Duodenal mucosa (tissue), 2 donors: ENCODE measurements at regions not wholly inside any gene's neighbourhood (a gene's known extent, or its start where the extent isn't known, plus 50 kb on each side); places are given as distances from the start of the nearest gene placed in this dataset.
"Not testable (repeated sequence)": the region's sequence is repeated elsewhere in the genome, so short reads cannot be mapped to it uniquely, and the experiment has no call there.

Experiments used
- H3K27ac ChIP-seq: one replicate; pipeline ENCODE4 v1.7.0; 2013; ENCODE audit warnings: low read depth, low read length
- H3K27me3 ChIP-seq, 2 donors: one replicate each; pipeline ENCODE4 v1.7.0; 2013; ENCODE audit warnings: low read length in 2 of 2, control low read depth in 1 of 2; ENCODE audit not compliant: insufficient read depth in 2 of 2, control insufficient read depth in 1 of 2
- H3K36me3 ChIP-seq, 2 donors: one replicate each; pipeline ENCODE4 v1.7.0; 2013; ENCODE audit warnings: low read length in 2 of 2, control low read depth in 1 of 2; ENCODE audit not compliant: insufficient read depth in 2 of 2, control insufficient read depth in 1 of 2
- H3K4me1 ChIP-seq, 2 donors: one replicate each; pipeline ENCODE4 v1.7.0; 2013; ENCODE audit warnings: low read length in 2 of 2, control low read depth in 1 of 2; ENCODE audit not compliant: insufficient read depth in 2 of 2, control insufficient read depth in 1 of 2
- H3K4me3 ChIP-seq, 2 donors: one replicate each; pipeline ENCODE4 v1.7.0; 2013; ENCODE audit warnings: low read length in 2 of 2, low read depth in 1 of 2
- H3K9ac ChIP-seq, 2 donors: one replicate each; pipeline ENCODE4 v1.7.0; 2013; ENCODE audit warnings: low read length in 2 of 2, low read depth in 1 of 2
- H3K9me3 ChIP-seq, 2 donors: one replicate each; pipeline ENCODE4 v1.7.0; 2013; ENCODE audit warnings: low read length in 2 of 2, control low read depth in 1 of 2; ENCODE audit not compliant: control insufficient read depth in 1 of 2

GRCh38 chr5:12574298-12575093 is 670.2 kb upstream of the CTNND2 start:
- H3K36me3 ChIP-seq, H3K4me1 ChIP-seq, H3K4me3 ChIP-seq, H3K9ac ChIP-seq, H3K9me3 ChIP-seq, H3K27ac ChIP-seq, H3K27me3 ChIP-seq: not testable (repeated sequence)

GRCh38 chr5:12573916-12574297 is 669.7 kb upstream of the CTNND2 start:
- not testable (repeated sequence) for H3K27ac ChIP-seq, H3K27me3 ChIP-seq, H3K36me3 ChIP-seq, H3K4me1 ChIP-seq, H3K9ac ChIP-seq, H3K4me3 ChIP-seq, H3K9me3 ChIP-seq

- no peak overlapping the region for H3K27ac ChIP-seq
- H3K9me3 ChIP-seq = peaks cover 0 to 8% of the 10 kb centered on the region in 2 donors
- no peaks in the 10 kb centered on the region for H3K4me1 ChIP-seq
- H3K9ac ChIP-seq = no peak overlapping the region
- no peak overlapping the region for H3K4me3 ChIP-seq
- no peaks in the 10 kb centered on the region for H3K36me3 ChIP-seq
- no peaks in the 10 kb centered on the region for H3K27me3 ChIP-seq
Measured at GRCh38 chr5:12570688-12571087, 666.4 kb upstream of the CTNND2 start.

GRCh38 chr5:12566441-12566840 is 662.2 kb upstream of the CTNND2 start:
- H3K9me3 ChIP-seq = no peaks in the 10 kb centered on the region
- no peak overlapping the region for H3K27ac ChIP-seq
- no peaks in the 10 kb centered on the region for H3K36me3 ChIP-seq
- H3K4me3 ChIP-seq = no peak overlapping the region
- no peak overlapping the region for H3K9ac ChIP-seq
- H3K27me3 ChIP-seq = no peaks in the 10 kb centered on the region
- H3K4me1 ChIP-seq = no peaks in the 10 kb centered on the region

GRCh38 chr5:12557012-12557411 is 652.8 kb upstream of the CTNND2 start:
- Histone ChIP-seq H3K36me3 (no peaks in the 10 kb centered on the region), H3K27ac (no peak overlapping the region), H3K4me1 (no peaks in the 10 kb centered on the region), H3K27me3 (no peaks in the 10 kb centered on the region), H3K4me3 (no peak overlapping the region), H3K9me3 (peaks cover 0 to 5% of the 10 kb centered on the region in 2 donors), H3K9ac (no peak overlapping the region)

GRCh38 chr5:12526113-12526512 is 621.9 kb upstream of the CTNND2 start:
- H3K27me3 ChIP-seq = no peaks in the 10 kb centered on the region
- no peak overlapping the region for H3K27ac ChIP-seq
- H3K9me3 ChIP-seq = peaks cover 3 to 4% of the 10 kb centered on the region in 2 donors
- H3K36me3 ChIP-seq = no peaks in the 10 kb centered on the region
- H3K4me1 ChIP-seq = no peaks in the 10 kb centered on the region
- H3K4me3 ChIP-seq = no peak overlapping the region
- H3K9ac ChIP-seq = no peak overlapping the region

GRCh38 chr5:12522116-12522515 is 617.9 kb upstream of the CTNND2 start:
- Histone ChIP-seq H3K4me1 (no peaks in the 10 kb centered on the region), H3K9ac (no peak overlapping the region), H3K36me3 (no peaks in the 10 kb centered on the region), H3K27ac (no peak overlapping the region), H3K27me3 (no peaks in the 10 kb centered on the region), H3K4me3 (no peak overlapping the region), H3K9me3 (peaks cover 2 to 12% of the 10 kb centered on the region in 2 donors)

GRCh38 chr5:12504983-12505382 is 600.7 kb upstream of the CTNND2 start:
- H3K36me3 ChIP-seq, H3K27me3 ChIP-seq, H3K4me3 ChIP-seq, H3K9me3 ChIP-seq, H3K9ac ChIP-seq, H3K4me1 ChIP-seq, H3K27ac ChIP-seq: not testable (repeated sequence)

GRCh38 chr5:12488161-12488560 is 583.9 kb upstream of the CTNND2 start:
- no peak overlapping the region for H3K9ac ChIP-seq
- H3K36me3 ChIP-seq = no peaks in the 10 kb centered on the region
- H3K27ac ChIP-seq = no peak overlapping the region
- no peaks in the 10 kb centered on the region for H3K4me1 ChIP-seq
- no peak overlapping the region for H3K4me3 ChIP-seq
- no peaks in the 10 kb centered on the region for H3K27me3 ChIP-seq
- H3K9me3 ChIP-seq = peaks cover 3 to 12% of the 10 kb centered on the region in 2 donors

- Histone ChIP-seq H3K27me3 (no peaks in the 10 kb centered on the region), H3K36me3 (no peaks in the 10 kb centered on the region), H3K9ac (no peak overlapping the region), H3K4me1 (no peaks in the 10 kb centered on the region), H3K4me3 (no peak overlapping the region), H3K9me3 (no peaks in the 10 kb centered on the region), H3K27ac (no peak overlapping the region)
Measured at GRCh38 chr5:12480487-12480886, 576.2 kb upstream of the CTNND2 start.
